ENCODE measurements at regions not wholly inside any gene's neighbourhood (a gene's known extent, or its start where the extent isn't known, plus 50 kb on each side); places are given as distances from the start of the nearest gene placed in this dataset.

GRCh38 chr11:105201166-105201565 lies 61.6 kb upstream of the CARD18 start:
- TF ChIP-seq CTCF (IDR thresholded peaks at IDR 0.05 in 2 of 3, conservative IDR thresholded peaks at IDR 0.05 in 1 of 3; ENCODE audit: borderline replicate concordance in 1 of 3, insufficient read depth in 1 of 3, low read depth in 2 of 3, low read length in 2 of 3) (no peak), ZFX (IDR thresholded peaks at IDR 0.05) (no peak), POLR2A (IDR thresholded peaks at IDR 0.05; ENCODE audit: borderline replicate concordance, extremely low read depth, insufficient read depth, insufficient read length) (no peak), ATF3 (IDR thresholded peaks at IDR 0.05) (no peak)

All from HCT116 (cell line).